ENCODE measurements at regions not wholly inside any gene's neighbourhood (a gene's known extent, or its start where the extent isn't known, plus 50 kb on each side); places are given as distances from the start of the nearest gene placed in this dataset.

GRCh38 chr6:131519670-131520436, 53.2 kb upstream of the ARG1 start:
- peak; percentile 23 to 25 for DNase-seq

Measured in SHP77 (cell line).